IMR-90 (cell line): ENCODE measurements at regions not wholly inside any gene's neighbourhood (a gene's known extent, or its start where the extent isn't known, plus 50 kb on each side); places are given as distances from the start of the nearest gene placed in this dataset.

ENCODE experiments used
- ATAC-seq: fragments of 200-7000 bp; cut with Tn5 transposase; 2 replicates; pipeline ENCODE4 v1.9.1; 2020; ENCODE audit warnings: low read depth, mild to moderate bottlenecking, moderate library complexity
- BruUV-seq: library from RNA; stranded (reverse); fragments of 400-500 nt; replicated peaks from 2 replicates; lab custom pipeline; 2021; lab: Mats Ljungman, UMichigan
- CTCF ChIA-PET: fragments of 300-600 bp; formaldehyde crosslinking; extraction: SDS; loops from one replicate; lab custom pipeline; 2021; ENCODE audit warnings: antibody characterized with exemption; lab: Yijun Ruan, JAX
- POLR2A ChIA-PET: fragments of 300-600 bp; sonication (Branson Sonifier 250); formaldehyde crosslinking; loops from one replicate; lab custom pipeline; 2022; ENCODE audit warnings: antibody characterized with exemption; ENCODE audit not compliant: unreplicated experiment; lab: Charles Lee
- DNase-seq: peaks from one replicate; pipeline ENCODE4 v3.0.0; 2013
- H2AFZ ChIP-seq: replicated peaks from 2 replicates; pipeline ENCODE3; 2013; ENCODE audit warnings: low read length, mild to moderate bottlenecking; ENCODE audit not compliant: poor library complexity
- H2AK5ac ChIP-seq: 2 replicates; pipeline ENCODE4 v1.6.1; 2013; ENCODE audit warnings: low read depth, low read length, inconsistent platforms
- H2AK9ac ChIP-seq: replicated peaks from 2 replicates; pipeline ENCODE3; 2013; ENCODE audit warnings: mild to moderate bottlenecking, low read depth, low read length, moderate library complexity; ENCODE audit not compliant: poor library complexity
- H2BK120ac ChIP-seq: 2 replicates; pipeline ENCODE4 v1.6.1; 2013; ENCODE audit warnings: low read depth, low read length, inconsistent platforms
- H2BK15ac ChIP-seq: 3 replicates; pipeline ENCODE4 v1.6.1; 2013; ENCODE audit warnings: low read depth, low read length, inconsistent platforms
- H2BK20ac ChIP-seq: 2 replicates; pipeline ENCODE4 v1.6.1; 2013; ENCODE audit warnings: low read depth, mild to moderate bottlenecking, inconsistent platforms, low read length, moderate library complexity
- H2BK5ac ChIP-seq: 2 replicates; pipeline ENCODE4 v1.6.1; 2013; ENCODE audit warnings: mild to moderate bottlenecking, low read depth, low read length, inconsistent platforms; ENCODE audit not compliant: poor library complexity, severe bottlenecking
- H3K14ac ChIP-seq: replicated peaks from 2 replicates; pipeline ENCODE4 v1.6.1; 2013; ENCODE audit warnings: low read depth, low read length, inconsistent platforms
- H3K18ac ChIP-seq: 2 replicates; pipeline ENCODE4 v1.6.1; 2013; ENCODE audit warnings: low read depth, low read length, control low read depth
- H3K23ac ChIP-seq: 2 replicates; pipeline ENCODE4 v1.6.1; 2013; ENCODE audit warnings: low read depth, low read length, inconsistent platforms
- H3K27ac ChIP-seq: 2 replicates; pipeline ENCODE4 v1.5.1; 2013; ENCODE audit warnings: mild to moderate bottlenecking, control low read depth, low read length; ENCODE audit not compliant: insufficient read depth
- H3K27me3 ChIP-seq: 2 replicates; pipeline ENCODE4 v1.6.1; 2013; ENCODE audit warnings: low read length; ENCODE audit not compliant: control insufficient read depth, insufficient read depth
- H3K36me3 ChIP-seq: 2 replicates; pipeline ENCODE4 v1.6.1; 2013; ENCODE audit warnings: low read length, mixed read lengths; ENCODE audit not compliant: control insufficient read depth, insufficient read depth
- H3K4ac ChIP-seq: 2 replicates; pipeline ENCODE4 v1.6.1; 2013; ENCODE audit warnings: low read depth, low read length, inconsistent platforms
- H3K4me1 ChIP-seq: 2 replicates; pipeline ENCODE4 v1.6.1; 2013; ENCODE audit warnings: low read length, mixed read lengths; ENCODE audit not compliant: control insufficient read depth, insufficient read depth
- H3K4me2 ChIP-seq: 2 replicates; pipeline ENCODE4 v1.6.1; 2013; ENCODE audit warnings: low read depth, mild to moderate bottlenecking, control low read depth, low read length, moderate library complexity
- H3K4me3 ChIP-seq: 2 replicates; pipeline ENCODE4 v1.5.1; 2013; ENCODE audit warnings: low read depth, mild to moderate bottlenecking, control low read depth, low read length, moderate library complexity; ENCODE audit not compliant: insufficient read depth
- H3K56ac ChIP-seq: 2 replicates; pipeline ENCODE4 v1.6.1; 2013; ENCODE audit warnings: low read length, inconsistent platforms; ENCODE audit not compliant: insufficient read depth; ENCODE audit errors: extremely low read depth
- H3K79me1 ChIP-seq, 2 experiments: 2 replicates each; pipeline ENCODE4 v1.6.1; 2013; ENCODE audit warnings: low read length in 2 of 2, inconsistent platforms in 1 of 2, low read depth in 1 of 2
- H3K9ac ChIP-seq: 2 replicates; pipeline ENCODE4 v1.6.1; 2013; ENCODE audit warnings: low read depth, low read length, control low read depth
- H3K9me1 ChIP-seq: 2 replicates; pipeline ENCODE4 v1.6.1; 2013; ENCODE audit warnings: low read length, inconsistent platforms; ENCODE audit not compliant: insufficient read depth
- H3K9me3 ChIP-seq: 2 replicates; pipeline ENCODE4 v1.6.1; 2013; ENCODE audit warnings: low read length; ENCODE audit not compliant: control insufficient read depth, insufficient read depth
- H4K20me1 ChIP-seq: 2 replicates; pipeline ENCODE4 v1.6.1; 2013; ENCODE audit warnings: low read length, inconsistent platforms; ENCODE audit not compliant: insufficient read depth
- H4K5ac ChIP-seq: 2 replicates; pipeline ENCODE4 v1.6.1; 2013; ENCODE audit warnings: mild to moderate bottlenecking, low read depth, low read length, control low read depth
- H4K8ac ChIP-seq, 2 experiments: 2 replicates each; pipeline ENCODE4 v1.6.1; 2013; ENCODE audit warnings: low read depth in 2 of 2, low read length in 2 of 2, control low read depth in 1 of 2, inconsistent platforms in 1 of 2
- H4K91ac ChIP-seq: 2 replicates; pipeline ENCODE4 v1.6.1; 2013; ENCODE audit warnings: low read depth, low read length, inconsistent platforms; ENCODE audit not compliant: insufficient read depth
- MAFK ChIP-seq: IDR thresholded peaks from 2 replicates; pipeline ENCODE4 v1.6.1; 2012; ENCODE audit warnings: low read depth, low read length, improper control_type of control experiment
- dilution Hi-C: fragments of 300-500 bp; cut with HindIII; formaldehyde crosslinking; loops from one replicate; pipeline ENCODE4 v1.14.3; 2018; ENCODE audit warnings: low sequenced_read_pairs; ENCODE audit not compliant: unreplicated experiment
- in situ Hi-C: fragments of 300-500 bp; cut with MboI; formaldehyde crosslinking; loops from 3 replicates; pipeline ENCODE4 v1.14.3; 2019; ENCODE audit warnings: low sequenced_read_pairs, inconsistent platforms, mixed read lengths
- intact Hi-C: fragments of 100-400 bp; cut with micrococcal nuclease; formaldehyde crosslinking; loops from 2 replicates; pipeline ENCODE4 v1.10.0; 2022

GRCh38 chr7:124254396-124254795 lies 221.5 kb upstream of the TMEM229A start:
- H4K8ac ChIP-seq = peak overlapping the region in 1 of 2 experiments; percentile 8; a peak in 1 of 4 replicates
- no peak for DNase-seq
- no peak for TF ChIP-seq MAFK
- H3K18ac ChIP-seq = no peak overlapping the region
- H3K9me1 ChIP-seq = no peaks in the 10 kb centered on the region; the same call in 1 of the 2 replicates
- peaks cover 4% of the 10 kb centered on the region; the same call in 1 of the 2 replicates for H3K4me1 ChIP-seq
- H3K9ac ChIP-seq = no peak overlapping the region
- H3K79me1 ChIP-seq = no peaks in the 10 kb centered on the region
- no peaks in the 10 kb centered on the region for H3K36me3 ChIP-seq
- peak overlapping the region; percentile 64; the same call in 1 of the 2 replicates for H2BK20ac ChIP-seq
- no peak overlapping the region for H4K91ac ChIP-seq
- H4K5ac ChIP-seq = peak overlapping the region; percentile 2; the same call in 1 of the 2 replicates
- H3K27me3 ChIP-seq = no peaks in the 10 kb centered on the region
- H2BK120ac ChIP-seq = peak overlapping the region; percentile 26; the same call in 1 of the 2 replicates
- dilution Hi-C loops = no loop called here
- H2AK9ac ChIP-seq = no peak overlapping the region
- H2AFZ ChIP-seq = no peak overlapping the region
- H2BK15ac ChIP-seq = peak overlapping the region; percentile 75; the same call in 1 of the 3 replicates
- in situ Hi-C loops = no loop called here
- ATAC-seq = no peak
- no peak overlapping the region for H3K23ac ChIP-seq
- H2BK5ac ChIP-seq = no peak overlapping the region
- no peak overlapping the region for H3K56ac ChIP-seq
- ChIA-PET POLR2A (no interaction called here), CTCF (interaction anchor here (1.0 kb wide), 1 partner anchor 12 kb away, joined by 3 read pairs; no protein-coding TSS in a partner anchor)
- BruUV-seq = no TSS peak
- intact Hi-C loops = no loop called here
- H2AK5ac ChIP-seq = no peak overlapping the region
- no peaks in the 10 kb centered on the region for H4K20me1 ChIP-seq
- peak overlapping the region; percentile 68 for H3K14ac ChIP-seq
- no peak overlapping the region for H3K4me3 ChIP-seq
- H3K27ac ChIP-seq = no peak overlapping the region
- no peak overlapping the region for H3K4me2 ChIP-seq
- no peaks in the 10 kb centered on the region for H3K9me3 ChIP-seq
- H3K4ac ChIP-seq = peak overlapping the region; percentile 15; the same call in 1 of the 2 replicates
